ENCODE measurements at regions not wholly inside any gene's neighbourhood (a gene's known extent, or its start where the extent isn't known, plus 50 kb on each side); places are given as distances from the start of the nearest gene placed in this dataset.
"Not testable (repeated sequence)": the region's sequence is repeated elsewhere in the genome, so short reads cannot be mapped to it uniquely, and the experiment has no call there.

DNA sequence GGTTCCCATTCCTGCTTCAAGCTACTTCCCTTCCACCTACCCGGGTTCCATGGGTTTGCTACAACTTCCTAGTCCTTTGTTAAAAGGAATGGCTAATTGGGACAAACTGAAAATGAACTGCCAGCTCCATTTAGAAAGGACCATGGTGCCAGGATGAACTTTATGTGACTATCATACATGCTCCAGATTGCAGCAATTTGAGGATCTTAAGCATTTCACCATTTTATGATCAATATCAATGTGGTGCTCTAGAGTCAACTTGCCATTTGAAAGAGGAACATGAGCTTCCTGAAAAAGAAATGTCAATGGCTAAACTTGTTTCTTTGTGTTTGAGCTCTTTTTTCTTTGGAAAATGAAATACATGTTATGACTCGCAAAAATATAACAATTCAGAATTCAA is 92.7 kb upstream of the IL15 start:
- Mint-ChIP-seq H3K36me3 (ENCODE audit: low read depth) (peaks cover 4% of the 10 kb centered on the region), H3K27me3 (peaks cover 9% of the 10 kb centered on the region), H3K27ac (no peak overlapping the region), H3K4me3 (no peak overlapping the region), H3K4me1 (no peaks in the 10 kb centered on the region)
- ATAC-seq (no peak), DNase-seq (no peak)
- no peaks in the 10 kb centered on the region for H3K9me3 ChIP-seq (ENCODE audit: control insufficient read depth, low read length, poor library complexity, severe bottlenecking)

DNA sequence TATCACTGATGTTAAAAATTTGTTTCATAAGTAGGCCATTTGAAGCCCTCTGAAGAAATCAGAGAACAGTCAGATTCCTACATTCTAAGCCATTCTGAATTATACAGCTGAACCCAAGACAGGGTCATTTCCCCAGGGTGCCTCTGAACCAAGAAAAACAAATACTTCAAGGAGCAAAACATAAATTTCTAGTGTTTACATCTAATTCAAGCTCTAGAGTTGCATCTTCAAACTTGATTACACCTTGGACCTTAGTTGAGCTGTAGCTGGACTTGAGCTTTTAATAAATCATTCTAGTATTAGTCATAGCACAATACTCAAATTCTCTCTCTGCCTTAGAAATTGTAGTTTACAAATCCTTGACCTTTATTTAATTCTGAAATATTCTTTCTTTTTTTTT is 87.6 kb upstream of the IL15 start:
- no peaks in the 10 kb centered on the region for H3K9me3 ChIP-seq (ENCODE audit: control insufficient read depth, low read length, poor library complexity, severe bottlenecking)
- Mint-ChIP-seq H3K27me3 (peaks cover 9% of the 10 kb centered on the region), H3K4me3 (no peak overlapping the region), H3K27ac (no peak overlapping the region), H3K4me1 (no peaks in the 10 kb centered on the region), H3K36me3 (ENCODE audit: low read depth) (peaks cover 4% of the 10 kb centered on the region)
- DNase-seq (no peak), ATAC-seq (no peak)

DNA sequence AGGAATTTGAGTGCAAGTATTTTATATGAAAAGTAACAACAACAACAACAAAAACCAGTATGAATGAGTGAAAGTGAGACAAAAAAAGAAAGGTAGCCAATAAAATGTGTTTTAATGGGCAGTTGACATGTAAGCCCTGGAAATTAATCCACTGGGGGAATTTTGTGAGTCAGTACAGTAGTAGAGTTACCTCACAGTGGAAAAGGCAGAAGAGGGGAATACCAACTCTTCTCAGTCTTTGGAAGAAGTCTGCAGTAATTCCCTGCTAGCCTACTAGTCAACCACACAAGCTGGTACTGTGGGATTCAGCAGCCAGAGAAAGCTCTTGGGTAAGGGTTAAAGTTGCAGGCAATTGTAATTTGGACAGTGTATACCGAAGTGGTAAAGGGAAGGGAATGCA is 76.3 kb upstream of the IL15 start:
- no peaks in the 10 kb centered on the region for H3K27me3 Mint-ChIP-seq
- no peak for ATAC-seq
- no peaks in the 10 kb centered on the region for H3K4me1 Mint-ChIP-seq
- H3K4me3 Mint-ChIP-seq, result no peak overlapping the region
- no peaks in the 10 kb centered on the region for H3K9me3 ChIP-seq (ENCODE audit: control insufficient read depth, low read length, poor library complexity, severe bottlenecking)
- peaks cover 2% of the 10 kb centered on the region for H3K36me3 Mint-ChIP-seq (ENCODE audit: low read depth)
- DNase-seq, result no peak
- no peak overlapping the region for H3K27ac Mint-ChIP-seq

DNA sequence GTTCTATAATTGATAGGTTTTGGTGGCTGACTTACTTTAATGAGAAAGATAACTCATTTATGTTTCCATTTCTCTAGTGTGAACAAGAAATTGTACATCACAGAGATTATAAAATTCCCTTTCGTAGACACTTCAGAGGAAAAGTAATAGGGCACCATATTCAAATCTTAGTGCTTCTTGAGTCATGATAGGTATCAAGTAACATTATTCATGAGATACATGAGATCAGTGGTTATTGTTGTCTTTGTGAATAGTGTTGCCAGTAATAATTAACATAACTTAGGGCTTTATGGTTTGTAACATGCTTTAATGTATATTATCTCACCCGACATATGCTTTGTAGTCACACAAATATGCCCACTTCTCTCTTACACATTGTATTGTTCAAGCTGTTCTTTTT is 73.7 kb upstream of the IL15 start:
- H3K9me3 ChIP-seq (ENCODE audit: control insufficient read depth, low read length, poor library complexity, severe bottlenecking), result no peaks in the 10 kb centered on the region
- H3K4me1 Mint-ChIP-seq, result no peaks in the 10 kb centered on the region
- no peak overlapping the region for H3K27ac Mint-ChIP-seq
- no peak overlapping the region for H3K4me3 Mint-ChIP-seq
- ATAC-seq, result no peak
- H3K36me3 Mint-ChIP-seq (ENCODE audit: low read depth), result no peaks in the 10 kb centered on the region
- no peak for DNase-seq
- H3K27me3 Mint-ChIP-seq, result no peaks in the 10 kb centered on the region

DNA sequence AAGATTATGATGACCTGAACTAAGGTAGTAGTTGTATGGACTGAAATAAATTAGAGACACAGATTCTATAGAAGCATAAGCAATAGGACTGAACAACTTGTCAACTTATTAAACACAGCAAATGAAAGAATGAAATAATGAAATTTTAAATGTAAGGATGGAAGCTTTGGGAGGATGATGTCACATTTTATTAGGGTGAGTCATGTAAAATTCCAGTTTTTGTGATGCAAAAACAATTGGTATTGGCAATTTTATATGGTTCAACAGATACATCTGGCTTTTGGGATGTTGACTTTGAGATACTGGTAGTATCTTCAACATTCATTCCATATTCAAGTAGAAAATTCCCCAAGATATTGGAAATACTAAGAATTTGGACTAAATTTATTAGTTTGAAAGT is 72.7 kb upstream of the IL15 start:
- H3K36me3 Mint-ChIP-seq (ENCODE audit: low read depth), result no peaks in the 10 kb centered on the region
- no peaks in the 10 kb centered on the region for H3K9me3 ChIP-seq (ENCODE audit: control insufficient read depth, low read length, poor library complexity, severe bottlenecking)
- no peaks in the 10 kb centered on the region for H3K4me1 Mint-ChIP-seq
- no peak overlapping the region for H3K4me3 Mint-ChIP-seq
- no peak overlapping the region for H3K27ac Mint-ChIP-seq
- DNase-seq (no peak), ATAC-seq (no peak)
- no peaks in the 10 kb centered on the region for H3K27me3 Mint-ChIP-seq

DNA sequence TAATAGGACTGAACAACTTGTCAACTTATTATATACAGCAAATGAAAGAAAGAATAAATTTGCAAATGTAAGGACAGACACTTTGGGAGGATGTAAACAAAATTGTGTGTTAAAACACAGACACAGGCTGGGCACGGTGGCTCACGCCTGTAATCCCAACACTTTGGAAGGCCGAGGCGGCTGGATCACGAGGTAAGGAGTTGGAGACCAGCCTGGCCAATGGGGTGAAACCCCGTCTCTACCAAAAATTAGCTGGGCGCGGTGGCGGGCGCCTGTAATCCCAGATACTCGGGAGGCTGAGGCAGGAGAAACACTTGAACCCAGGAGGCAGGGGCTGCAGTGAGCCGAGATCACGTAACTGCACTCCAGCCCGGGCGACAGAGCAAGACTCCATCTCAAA is 71.4 kb upstream of the IL15 start:
- H3K27me3 Mint-ChIP-seq; H3K9me3 ChIP-seq (ENCODE audit: control insufficient read depth, low read length, poor library complexity, severe bottlenecking); ATAC-seq; H3K4me3 Mint-ChIP-seq; H3K4me1 Mint-ChIP-seq; DNase-seq; H3K27ac Mint-ChIP-seq; H3K36me3 Mint-ChIP-seq (ENCODE audit: low read depth): not testable (repeated sequence)

DNA sequence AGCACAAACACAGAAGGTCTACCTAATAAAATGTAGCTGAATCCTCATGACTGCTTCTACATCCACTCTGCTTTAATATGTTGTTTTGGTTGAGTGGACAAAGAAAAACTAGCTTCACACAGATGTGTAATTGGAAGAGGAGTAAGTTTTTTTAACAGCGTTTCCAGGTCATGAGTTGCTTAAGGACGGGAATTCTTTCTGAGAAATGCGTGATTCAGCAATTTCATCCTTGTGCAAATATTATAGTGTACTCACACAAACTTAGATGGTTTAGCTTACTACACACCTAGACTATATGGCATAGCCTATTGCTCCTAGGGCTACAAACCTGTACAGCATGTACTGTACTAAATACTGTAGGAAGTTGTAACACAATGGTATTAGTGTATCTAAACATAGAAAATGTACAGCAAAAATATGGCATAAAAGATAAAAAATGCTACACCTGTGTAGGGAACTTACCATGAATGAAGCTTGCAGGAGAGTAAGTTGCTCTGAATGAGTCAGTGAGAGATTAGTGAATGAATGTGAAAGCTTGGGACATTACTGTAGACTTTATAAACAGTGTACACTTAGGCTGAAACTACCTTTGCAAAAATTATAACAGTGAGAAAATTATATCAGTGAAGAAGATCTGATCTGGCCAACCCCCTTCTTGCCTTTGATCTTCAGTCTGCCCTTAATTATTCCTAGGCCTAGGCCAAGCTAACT is 70.8 kb upstream of the IL15 start:
- no peak overlapping the region for H3K4me3 Mint-ChIP-seq
- no peak for ATAC-seq
- DNase-seq, result no peak
- H3K27me3 Mint-ChIP-seq, result no peaks in the 10 kb centered on the region
- H3K27ac Mint-ChIP-seq, result no peak overlapping the region
- no peaks in the 10 kb centered on the region for H3K4me1 Mint-ChIP-seq
- H3K9me3 ChIP-seq (ENCODE audit: control insufficient read depth, low read length, poor library complexity, severe bottlenecking), result no peaks in the 10 kb centered on the region
- no peaks in the 10 kb centered on the region for H3K36me3 Mint-ChIP-seq (ENCODE audit: low read depth)

DNA sequence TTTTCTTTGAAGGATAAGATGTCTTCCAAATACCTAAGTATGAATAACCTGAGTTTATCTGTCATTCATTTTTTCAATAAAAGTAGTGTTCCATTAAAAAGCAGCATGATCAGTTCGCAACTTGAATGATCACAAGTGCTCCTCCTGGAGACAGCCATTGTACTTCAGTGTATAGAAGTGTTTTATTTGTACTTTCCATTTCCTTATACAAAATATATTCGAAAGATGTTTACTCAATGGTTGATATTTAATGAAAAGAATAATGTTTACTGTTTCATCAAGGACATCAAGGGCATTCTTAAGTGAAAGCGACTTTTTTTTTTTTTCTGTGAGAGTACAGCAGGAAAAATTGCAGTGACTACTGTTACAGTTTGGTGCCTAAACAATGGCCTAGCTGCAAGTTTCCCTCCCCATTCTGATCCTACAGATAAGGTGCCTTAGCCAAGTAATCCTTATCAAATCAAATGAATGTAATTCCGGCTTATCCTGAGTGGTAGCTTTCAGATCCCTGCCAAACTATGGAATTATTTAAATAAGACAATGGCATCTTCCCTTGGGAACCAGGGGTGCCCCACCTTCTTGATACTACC is 69.0 kb upstream of the IL15 start:
- no peaks in the 10 kb centered on the region for H3K27me3 Mint-ChIP-seq
- no peaks in the 10 kb centered on the region for H3K36me3 Mint-ChIP-seq (ENCODE audit: low read depth)
- DNase-seq (no peak), ATAC-seq (no peak)
- no peaks in the 10 kb centered on the region for H3K4me1 Mint-ChIP-seq
- no peak overlapping the region for H3K27ac Mint-ChIP-seq
- no peak overlapping the region for H3K4me3 Mint-ChIP-seq
- H3K9me3 ChIP-seq (ENCODE audit: control insufficient read depth, low read length, poor library complexity, severe bottlenecking), result no peaks in the 10 kb centered on the region

DNA sequence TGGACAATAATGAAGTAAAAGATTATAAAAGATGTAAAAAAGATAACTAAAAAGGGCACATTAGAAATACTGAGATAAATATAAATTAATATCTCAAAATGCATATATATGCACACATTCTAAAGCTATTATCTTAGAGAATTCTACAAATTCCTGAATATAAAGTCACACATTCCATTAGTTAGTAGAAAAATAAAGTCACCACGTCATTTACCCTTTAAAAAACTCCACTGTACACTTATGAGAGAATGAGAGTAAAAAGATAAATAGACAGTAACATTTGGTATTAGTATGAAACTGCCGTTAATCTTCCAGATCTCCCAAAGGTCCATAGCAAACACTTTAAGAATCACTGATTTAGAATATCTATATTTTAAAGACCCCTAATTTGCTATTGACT is 67.2 kb upstream of the IL15 start:
- DNase-seq (no peak), ATAC-seq (no peak)
- Mint-ChIP-seq H3K4me3 (no peak overlapping the region), H3K27me3 (no peaks in the 10 kb centered on the region), H3K4me1 (no peaks in the 10 kb centered on the region), H3K36me3 (ENCODE audit: low read depth) (no peaks in the 10 kb centered on the region), H3K27ac (no peak overlapping the region)
- no peaks in the 10 kb centered on the region for H3K9me3 ChIP-seq (ENCODE audit: control insufficient read depth, low read length, poor library complexity, severe bottlenecking)

DNA sequence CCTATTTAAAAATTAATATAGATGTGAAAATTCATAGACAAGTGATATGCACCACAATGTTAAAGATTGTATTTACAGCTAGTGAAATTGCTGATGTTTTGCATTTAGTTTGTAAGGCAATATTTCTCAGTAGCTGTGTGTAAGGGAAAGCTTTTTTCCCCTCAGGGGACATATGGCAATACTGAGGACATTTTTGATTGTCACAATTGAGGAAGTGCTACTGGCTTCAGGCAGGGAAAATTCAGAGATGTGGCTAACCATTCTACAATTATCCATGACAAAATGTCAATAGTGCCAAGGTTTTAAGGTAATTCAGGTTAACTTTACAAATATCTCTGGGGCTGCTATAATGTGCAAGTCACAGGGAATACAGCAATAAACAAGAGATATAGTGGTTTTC is 66.1 kb upstream of the IL15 start:
- no peaks in the 10 kb centered on the region for H3K27me3 Mint-ChIP-seq
- H3K4me3 Mint-ChIP-seq, result no peak overlapping the region
- H3K4me1 Mint-ChIP-seq, result no peaks in the 10 kb centered on the region
- DNase-seq (no peak), ATAC-seq (no peak)
- no peak overlapping the region for H3K27ac Mint-ChIP-seq
- no peaks in the 10 kb centered on the region for H3K36me3 Mint-ChIP-seq (ENCODE audit: low read depth)
- H3K9me3 ChIP-seq (ENCODE audit: control insufficient read depth, low read length, poor library complexity, severe bottlenecking), result no peaks in the 10 kb centered on the region

DNA sequence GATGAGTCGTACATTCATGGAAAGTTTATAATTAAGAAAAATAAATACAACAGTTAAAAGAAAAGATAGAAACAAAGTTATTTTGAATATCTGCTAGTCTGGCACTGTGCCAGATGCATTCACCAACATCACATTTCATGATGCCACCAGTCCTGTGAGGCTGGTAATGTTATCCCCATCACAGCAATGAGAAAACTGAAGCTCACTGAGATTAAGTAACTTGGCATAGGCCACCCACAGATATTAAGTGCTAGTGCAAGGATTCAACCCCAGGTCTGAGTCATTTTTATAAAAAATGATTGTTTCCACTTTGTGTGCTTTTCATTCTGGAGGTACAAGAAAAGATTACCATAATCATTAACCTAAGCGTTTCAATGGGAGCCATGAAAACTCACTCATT is 65.0 kb upstream of the IL15 start:
- no peaks in the 10 kb centered on the region for H3K27me3 Mint-ChIP-seq
- ATAC-seq (no peak), DNase-seq (no peak)
- no peaks in the 10 kb centered on the region for H3K9me3 ChIP-seq (ENCODE audit: control insufficient read depth, low read length, poor library complexity, severe bottlenecking)
- no peak overlapping the region for H3K27ac Mint-ChIP-seq
- H3K4me3 Mint-ChIP-seq, result no peak overlapping the region
- H3K36me3 Mint-ChIP-seq (ENCODE audit: low read depth), result no peaks in the 10 kb centered on the region
- no peaks in the 10 kb centered on the region for H3K4me1 Mint-ChIP-seq

DNA sequence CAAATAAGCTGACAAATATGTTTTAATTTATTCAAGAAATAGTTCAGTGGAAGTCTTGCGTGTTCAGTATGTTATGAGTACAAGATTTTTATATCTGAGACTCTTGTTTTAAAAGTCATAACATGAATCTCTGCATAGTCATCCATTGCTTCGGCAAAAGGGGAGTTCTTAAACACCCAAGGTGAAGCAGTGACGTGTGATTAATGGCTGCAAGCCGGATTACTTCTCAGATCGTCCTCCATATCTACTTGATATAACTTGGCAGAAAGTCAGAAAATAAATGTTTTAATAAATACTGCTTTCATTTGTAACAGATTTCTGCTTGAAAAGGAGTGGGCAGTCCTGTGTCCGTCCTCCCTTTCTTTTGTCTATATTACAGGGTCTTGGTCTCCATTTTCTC is 64.6 kb upstream of the IL15 start:
- no peaks in the 10 kb centered on the region for H3K27me3 Mint-ChIP-seq
- no peaks in the 10 kb centered on the region for H3K9me3 ChIP-seq (ENCODE audit: control insufficient read depth, low read length, poor library complexity, severe bottlenecking)
- H3K4me1 Mint-ChIP-seq, result no peaks in the 10 kb centered on the region
- no peak overlapping the region for H3K4me3 Mint-ChIP-seq
- ATAC-seq (no peak), DNase-seq (no peak)
- no peak overlapping the region for H3K27ac Mint-ChIP-seq
- no peaks in the 10 kb centered on the region for H3K36me3 Mint-ChIP-seq (ENCODE audit: low read depth)

DNA sequence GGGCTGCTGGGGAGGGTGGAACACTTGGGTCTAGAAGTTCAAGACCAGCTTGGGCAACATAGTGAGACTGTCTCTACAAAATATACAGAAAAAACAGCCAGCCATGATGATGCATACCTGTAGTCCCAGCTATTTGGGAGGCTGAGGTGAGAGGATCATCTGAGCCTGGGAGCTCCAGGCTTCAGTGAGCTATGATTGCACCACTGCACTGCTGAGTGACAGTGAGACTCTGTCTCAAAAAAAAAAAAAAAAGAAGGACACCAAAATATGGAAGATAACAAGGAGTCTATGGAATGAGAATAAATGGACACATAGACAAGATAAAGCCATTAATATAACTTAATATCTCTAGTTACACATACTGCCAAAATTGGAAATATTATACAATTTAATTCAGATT is 62.7 kb upstream of the IL15 start:
- H3K4me1 Mint-ChIP-seq, result no peaks in the 10 kb centered on the region
- no peak overlapping the region for H3K4me3 Mint-ChIP-seq
- no peak for ATAC-seq
- H3K27me3 Mint-ChIP-seq, result no peaks in the 10 kb centered on the region
- DNase-seq, result no peak
- no peaks in the 10 kb centered on the region for H3K36me3 Mint-ChIP-seq (ENCODE audit: low read depth)
- no peaks in the 10 kb centered on the region for H3K9me3 ChIP-seq (ENCODE audit: control insufficient read depth, low read length, poor library complexity, severe bottlenecking)
- H3K27ac Mint-ChIP-seq, result no peak overlapping the region

DNA sequence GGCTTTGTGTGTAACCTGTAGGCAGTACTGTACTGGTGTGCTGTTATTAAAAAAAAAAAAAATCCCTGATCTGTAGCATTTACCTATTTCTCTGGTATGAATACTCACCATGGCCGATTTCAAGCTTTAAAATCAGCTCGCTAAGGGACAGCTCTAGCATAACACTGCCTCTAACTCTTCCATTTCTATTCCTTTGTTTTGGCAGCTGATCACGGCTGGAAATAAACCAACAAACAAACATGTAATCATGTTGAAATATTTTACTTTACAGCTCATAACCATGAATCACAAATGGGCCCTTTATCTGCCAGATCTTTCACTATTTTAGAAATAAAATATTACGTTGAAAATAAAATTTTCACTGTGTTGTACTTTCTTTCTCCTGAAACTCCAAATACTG is 60.5 kb upstream of the IL15 start:
- ATAC-seq (no peak), DNase-seq (no peak)
- no peaks in the 10 kb centered on the region for H3K9me3 ChIP-seq (ENCODE audit: control insufficient read depth, low read length, poor library complexity, severe bottlenecking)
- Mint-ChIP-seq H3K36me3 (ENCODE audit: low read depth) (no peaks in the 10 kb centered on the region), H3K27ac (no peak overlapping the region), H3K27me3 (no peaks in the 10 kb centered on the region), H3K4me1 (no peaks in the 10 kb centered on the region), H3K4me3 (no peak overlapping the region)

All from T-helper 17 cell (primary cell).